NCI-H146 treated with DMSO at 0.1 percent for 48 hours (cell line): ENCODE measurements at regions not wholly inside any gene's neighbourhood (a gene's known extent, or its start where the extent isn't known, plus 50 kb on each side); places are given as distances from the start of the nearest gene placed in this dataset.

Experiments used
- DNase-seq: peaks from one replicate; lab custom pipeline; 2025; ENCODE audit not compliant: unreplicated experiment; lab: John Stamatoyannopoulos, UW

DNA sequence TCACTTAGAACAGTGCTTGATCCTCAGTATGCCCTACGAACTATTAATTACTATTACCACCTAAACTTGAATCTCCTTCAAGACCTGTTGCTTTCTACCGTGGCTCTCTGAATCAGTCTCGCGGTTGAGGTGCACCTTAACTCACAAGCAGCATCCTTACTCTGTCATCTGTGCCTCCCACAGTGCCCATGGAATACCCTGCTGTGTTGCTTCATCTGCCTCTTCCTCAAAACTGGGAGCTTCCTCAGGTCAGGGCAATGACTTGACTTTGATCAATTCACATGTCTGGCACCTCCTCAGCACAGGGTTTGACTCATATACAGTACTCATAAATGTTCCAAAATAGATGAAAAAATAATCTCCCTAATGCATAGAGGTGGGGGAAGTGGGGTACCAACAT lies 305.9 kb downstream of the NUAK1 start:
- no peak for DNase-seq

DNA sequence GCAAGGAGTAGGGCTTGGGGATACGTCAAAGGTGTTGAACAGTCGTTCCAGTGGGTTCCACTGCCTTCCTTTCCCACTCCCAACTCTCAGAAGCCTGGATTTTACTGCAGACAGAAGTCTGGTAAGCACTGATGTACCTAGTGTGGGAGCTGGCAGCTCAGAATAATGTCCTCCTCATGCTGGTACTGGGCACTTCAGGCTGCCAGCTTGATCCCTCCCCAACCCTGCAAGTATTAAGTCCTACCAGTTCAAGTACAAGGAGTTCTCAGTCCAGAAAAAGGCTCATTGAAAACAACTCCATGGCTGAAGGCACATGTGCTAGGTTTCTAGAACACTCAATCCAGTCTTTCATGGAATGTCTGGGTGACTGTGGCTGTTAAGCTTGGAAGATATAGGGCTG lies 304.3 kb downstream of the NUAK1 start:
- no peak for DNase-seq

DNA sequence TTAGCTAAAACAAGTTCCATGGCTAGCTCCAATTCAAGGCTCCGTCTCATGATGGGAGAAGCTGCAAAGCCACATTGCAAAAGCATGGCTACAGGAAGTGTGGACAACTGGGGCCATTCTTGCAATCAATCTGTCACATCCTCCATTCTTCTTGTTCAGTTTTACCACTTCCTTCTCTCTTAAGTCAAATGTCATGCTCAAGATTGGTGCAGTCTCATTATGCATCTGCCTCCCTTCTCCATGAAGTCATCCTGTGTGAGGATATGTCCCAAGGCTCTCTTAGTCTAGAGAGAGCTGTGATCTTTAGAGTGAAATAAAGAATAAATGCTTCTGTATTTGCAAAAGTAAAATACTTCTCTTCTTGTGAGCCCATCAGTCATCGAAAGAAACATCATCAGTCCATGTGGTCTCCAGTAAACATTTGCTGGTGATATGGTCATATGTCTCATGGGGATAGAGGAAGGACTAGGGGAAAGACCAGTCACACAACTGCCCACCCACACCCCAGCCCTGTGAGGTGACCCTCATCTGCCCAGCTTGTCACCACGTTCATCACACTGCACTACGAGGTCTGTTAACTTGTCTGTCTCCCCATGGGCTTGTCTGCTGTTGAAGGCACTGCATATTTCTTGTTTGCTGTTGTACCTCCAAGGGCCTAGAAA lies 303.0 kb downstream of the NUAK1 start:
- DNase-seq, result no peak

DNA sequence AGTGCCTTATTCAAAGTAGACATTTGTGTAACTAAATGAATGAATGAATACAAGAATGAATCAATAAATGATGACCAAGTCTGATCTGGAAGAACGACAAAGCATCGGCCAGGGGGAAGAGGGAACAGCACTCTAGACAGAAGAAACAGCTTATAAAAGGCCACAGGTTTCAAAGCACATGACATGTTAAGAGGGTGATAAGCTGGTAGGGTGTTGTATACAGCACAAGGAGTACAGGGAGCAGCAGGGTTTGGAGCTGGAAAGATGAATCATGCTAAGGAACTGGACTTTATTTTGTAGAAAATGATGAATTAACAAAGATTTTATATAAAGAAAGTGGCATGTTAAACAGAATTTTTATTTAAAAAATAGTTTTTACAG lies 302.5 kb downstream of the NUAK1 start:
- no peak for DNase-seq

DNA sequence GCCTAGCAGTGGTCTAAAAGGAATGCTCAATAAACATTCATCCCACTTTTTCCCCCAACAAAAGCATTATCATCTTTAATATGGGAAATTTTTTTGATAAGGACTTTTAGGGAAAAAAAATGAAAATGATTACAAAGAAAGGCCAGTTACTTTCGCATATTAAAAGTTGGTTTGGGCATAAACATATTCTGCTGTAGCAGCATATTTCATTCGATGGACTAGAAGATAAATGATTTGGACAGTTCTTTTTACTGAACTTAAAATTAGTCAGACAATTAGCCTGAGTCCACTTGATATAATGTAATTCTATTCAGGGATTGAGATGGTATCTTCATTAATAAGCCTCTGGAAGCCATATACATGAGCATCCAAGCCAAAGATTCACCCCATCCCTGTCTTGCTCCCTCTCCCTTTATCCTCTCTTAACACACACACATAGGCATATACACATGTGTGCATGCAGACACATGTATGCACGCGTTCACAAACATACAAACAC lies 299.1 kb downstream of the NUAK1 start:
- DNase-seq, result no peak

DNA sequence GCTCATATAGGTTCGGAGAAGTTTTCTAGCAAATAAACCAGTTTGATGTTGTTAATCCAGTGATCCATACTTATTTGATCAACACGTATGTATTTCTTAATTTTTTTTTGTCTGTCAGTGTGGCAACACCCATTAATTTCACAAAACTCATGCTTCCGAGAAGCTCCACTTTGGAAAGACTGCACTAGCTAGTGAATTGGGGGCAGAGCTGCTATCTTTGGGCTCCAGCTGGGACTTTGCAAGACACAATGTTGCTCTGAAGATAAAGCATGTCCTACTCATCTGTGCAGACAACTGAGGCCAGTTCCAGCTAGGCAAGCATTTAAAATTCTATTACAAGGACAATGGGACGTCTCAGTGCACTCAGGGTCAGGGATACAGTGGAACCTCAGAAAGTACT lies 298.4 kb downstream of the NUAK1 start:
- no peak for DNase-seq

DNA sequence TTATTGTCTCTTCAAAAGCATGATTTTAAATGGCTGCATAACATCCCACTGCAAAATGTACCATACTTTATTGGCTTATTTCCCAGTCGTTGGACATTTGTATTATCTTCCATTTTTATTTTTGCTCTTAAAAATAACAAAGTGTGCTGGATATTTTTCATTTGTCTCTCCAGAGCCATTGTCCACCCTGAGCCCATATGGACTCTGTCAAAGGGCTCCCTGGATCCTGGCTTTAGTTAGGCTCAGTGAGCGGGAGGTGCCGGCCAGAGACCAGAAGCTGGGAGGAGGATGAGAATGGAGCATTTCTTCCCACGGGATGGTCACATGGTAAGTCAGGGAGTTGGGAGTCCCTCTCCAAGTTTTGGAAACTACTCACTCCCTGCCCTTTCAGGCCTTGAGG lies 296.9 kb downstream of the NUAK1 start:
- DNase-seq, result no peak

DNA sequence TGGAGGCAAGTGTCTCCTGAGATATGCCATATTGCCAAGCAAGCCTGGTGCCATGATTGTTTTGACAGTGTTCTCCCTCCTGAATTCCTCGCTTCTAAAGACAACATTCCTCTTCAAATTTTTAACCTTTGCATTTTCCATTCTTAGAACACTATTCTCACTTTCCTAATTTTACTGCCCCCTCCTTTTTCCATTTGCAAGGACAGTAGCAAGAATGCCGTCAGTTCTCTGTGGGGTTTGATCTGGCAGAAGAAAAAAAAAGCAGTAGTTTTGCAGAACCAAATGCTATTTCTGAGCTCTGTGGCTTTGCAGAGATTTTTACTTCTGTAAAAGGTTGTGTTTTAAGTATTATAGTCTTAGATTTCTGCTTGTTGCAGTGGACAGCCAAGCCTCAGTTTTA lies 295.2 kb downstream of the NUAK1 start:
- no peak for DNase-seq

DNA sequence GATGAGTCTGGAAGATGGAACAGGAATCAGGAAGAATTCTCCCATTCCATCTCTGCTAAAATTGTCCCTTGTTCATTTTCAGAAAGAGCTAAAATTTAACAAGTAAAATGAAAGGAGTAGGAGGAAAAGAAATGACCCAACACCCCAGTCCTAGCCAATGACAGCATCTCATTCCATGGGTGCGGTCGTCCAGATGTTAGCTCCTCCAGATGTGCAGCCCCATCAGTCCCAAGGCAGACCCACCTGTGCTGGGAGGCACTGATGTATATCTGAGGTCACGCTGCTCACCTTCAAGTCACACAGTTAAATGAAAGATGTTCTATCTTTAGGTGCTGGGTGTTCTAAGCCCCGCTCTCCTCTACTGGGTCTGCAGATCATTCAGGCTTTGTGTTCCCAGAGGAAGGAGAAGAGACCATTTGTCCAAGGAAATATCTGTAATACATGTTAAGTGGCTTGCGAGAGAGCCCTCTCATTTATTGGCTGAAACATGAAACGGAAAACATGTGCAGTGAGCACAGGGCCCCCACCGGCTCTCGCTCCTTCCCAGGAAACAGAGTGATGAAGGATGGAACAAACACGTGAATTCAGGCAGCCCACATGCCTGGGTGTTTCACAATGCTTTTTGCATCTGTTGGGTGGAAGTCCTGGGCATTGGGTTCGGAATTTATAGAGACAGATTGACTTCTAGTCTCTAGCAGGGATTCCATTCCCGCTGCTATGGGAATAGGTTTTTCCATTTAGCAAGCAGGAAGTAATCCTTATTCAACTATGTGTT lies 294.6 kb downstream of the NUAK1 start:
- no peak for DNase-seq

DNA sequence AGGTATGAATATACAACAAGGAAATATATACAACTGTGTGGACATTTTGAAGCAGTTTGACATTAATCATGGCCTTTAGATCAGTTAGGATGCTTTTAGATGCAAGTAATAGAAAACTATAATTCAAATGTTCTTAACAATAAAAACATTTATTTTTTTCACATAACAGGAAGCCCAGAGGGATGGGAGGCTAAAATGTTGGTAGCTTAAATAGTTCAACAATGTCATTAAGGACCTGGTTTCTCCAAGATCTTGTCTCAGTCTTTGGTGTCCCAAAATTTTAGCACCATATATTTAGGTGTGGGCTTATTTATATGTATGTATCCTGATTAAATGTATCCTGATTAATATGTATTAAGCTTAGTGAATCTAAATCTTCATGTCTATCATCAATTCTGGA lies 292.4 kb downstream of the NUAK1 start:
- no peak for DNase-seq

DNA sequence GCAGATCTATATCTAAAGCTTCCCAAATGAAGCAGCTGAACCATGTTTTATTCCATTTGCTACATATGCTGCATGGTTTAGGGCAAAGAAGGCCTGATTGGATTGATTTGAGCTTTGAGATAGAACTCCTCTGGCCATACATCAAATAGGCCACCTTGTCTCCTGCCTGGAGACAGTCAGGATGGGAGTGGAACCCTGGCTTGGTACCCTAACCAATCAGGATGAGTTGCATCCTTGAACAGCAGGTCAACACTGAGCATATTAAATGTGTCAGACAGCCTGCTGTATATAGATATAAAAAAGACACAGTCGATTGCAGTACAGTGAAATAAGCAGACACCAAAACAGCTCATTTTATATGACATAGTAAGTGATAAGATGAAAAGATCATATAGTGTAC lies 291.7 kb downstream of the NUAK1 start:
- no peak for DNase-seq

DNA sequence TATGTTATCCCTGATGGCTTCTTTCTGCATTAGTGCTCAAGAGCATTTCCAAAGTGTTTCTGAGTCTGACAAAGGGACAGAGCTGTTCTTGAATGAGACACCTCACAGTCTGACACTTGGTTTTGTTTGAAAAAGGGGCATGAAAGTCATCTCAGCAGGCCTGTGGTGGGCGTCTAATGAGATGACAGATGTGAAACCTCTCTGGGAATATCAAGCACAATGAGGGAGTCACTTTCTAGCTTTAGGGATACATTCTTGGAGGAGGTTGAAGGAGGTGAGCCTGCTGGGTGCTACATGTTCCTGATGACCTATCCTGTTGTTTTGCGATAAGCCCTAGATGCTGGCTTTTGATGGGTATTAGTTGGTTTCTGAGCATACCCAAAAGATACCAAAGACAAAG lies 290.5 kb downstream of the NUAK1 start:
- no peak for DNase-seq

DNA sequence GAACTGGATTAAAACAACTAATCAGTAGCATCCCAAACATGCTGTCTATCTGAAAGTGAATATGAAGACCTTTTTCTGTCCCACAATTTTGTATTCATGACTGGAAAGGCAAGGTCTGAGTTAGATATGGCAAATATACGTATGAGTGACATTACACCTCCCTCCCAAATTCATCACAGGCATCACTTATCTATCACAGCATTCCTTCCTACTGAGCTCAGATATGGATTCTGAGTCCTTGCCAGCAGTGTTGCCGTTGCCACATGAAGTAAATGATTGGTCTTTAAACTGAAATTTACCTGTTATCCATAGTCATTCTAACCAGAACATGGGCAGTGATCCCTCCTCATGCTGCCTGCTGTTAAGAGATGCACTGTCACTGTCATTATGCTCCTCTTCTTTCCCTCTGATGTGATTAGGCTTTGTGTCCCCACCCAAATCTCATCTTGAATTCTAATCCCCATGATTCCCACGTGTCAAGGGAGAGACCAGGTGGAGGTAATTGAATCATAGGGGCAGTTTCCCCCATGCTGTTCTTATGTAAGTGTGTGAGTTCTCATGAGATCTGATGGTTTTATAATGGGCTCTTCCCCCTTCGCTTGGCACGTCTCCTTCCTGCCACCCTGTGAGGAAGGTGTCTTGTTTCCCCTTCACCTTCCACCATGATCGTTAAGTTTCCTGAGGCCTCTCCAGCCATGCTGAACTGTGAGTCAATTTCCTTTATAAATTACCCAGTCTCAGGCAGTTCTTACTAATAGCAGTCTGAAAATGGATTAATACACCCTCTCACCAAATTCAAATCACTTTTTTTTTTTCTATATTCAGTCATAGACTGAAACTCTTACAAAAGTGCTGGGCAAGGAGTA lies 288.4 kb downstream of the NUAK1 start:
- DNase-seq, result no peak

DNA sequence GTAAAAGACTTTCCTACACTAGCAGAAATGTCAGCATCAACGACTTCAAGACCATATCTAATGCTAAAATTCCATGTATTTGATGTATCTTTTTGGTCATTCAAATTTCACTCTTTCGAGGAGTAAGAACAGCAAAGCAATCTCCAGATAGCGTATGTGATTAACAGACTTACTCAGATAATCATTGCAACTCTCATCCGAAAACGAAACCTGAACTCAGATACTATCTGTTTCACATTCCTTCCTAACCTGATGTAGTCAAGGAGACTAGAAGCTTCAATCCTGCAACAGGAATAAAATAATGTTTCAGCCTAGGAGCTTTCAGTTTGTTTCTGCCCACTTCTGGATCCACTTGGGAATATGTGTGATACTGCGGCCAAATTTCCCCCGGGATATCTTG lies 286.3 kb downstream of the NUAK1 start:
- DNase-seq, result no peak

DNA sequence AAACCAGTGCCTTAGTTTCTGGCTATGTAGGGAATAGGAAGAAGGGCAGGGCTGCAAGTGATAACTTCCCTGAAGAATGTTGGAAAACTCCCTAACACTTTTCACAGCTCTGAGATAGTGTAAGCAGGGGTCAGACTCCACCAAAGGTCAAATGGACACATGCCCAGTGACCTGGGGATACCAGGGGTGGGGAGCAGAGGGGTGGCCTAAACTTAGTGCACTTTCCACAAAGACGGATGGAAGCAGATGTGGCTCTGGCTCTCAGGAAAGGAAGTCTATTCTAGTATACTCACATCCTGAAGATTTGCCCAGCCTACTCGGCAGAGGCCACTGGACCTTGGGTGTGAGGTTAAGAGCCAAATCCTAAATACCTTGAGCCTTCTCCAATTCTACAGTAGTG lies 285.8 kb downstream of the NUAK1 start:
- no peak for DNase-seq

DNA sequence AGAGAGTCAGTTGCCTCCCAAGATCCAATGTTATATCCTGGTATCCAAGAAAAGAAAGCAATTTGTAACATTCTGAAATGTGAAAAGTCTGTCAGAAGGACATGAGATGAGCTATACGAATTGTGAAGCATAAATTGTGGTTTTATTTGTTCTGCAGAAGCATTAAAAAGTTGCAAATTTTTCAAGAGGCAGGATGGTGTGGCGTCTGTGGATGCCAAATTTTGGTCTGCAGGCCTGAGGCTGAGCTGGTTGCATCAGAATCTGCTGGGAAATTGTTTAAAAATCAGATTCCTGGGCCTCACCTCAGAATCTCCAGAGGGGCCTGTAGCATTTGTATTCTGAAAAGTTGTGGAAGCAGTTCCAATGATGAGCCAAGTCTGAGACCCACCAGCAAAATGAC lies 284.7 kb downstream of the NUAK1 start:
- DNase-seq, result no peak

DNA sequence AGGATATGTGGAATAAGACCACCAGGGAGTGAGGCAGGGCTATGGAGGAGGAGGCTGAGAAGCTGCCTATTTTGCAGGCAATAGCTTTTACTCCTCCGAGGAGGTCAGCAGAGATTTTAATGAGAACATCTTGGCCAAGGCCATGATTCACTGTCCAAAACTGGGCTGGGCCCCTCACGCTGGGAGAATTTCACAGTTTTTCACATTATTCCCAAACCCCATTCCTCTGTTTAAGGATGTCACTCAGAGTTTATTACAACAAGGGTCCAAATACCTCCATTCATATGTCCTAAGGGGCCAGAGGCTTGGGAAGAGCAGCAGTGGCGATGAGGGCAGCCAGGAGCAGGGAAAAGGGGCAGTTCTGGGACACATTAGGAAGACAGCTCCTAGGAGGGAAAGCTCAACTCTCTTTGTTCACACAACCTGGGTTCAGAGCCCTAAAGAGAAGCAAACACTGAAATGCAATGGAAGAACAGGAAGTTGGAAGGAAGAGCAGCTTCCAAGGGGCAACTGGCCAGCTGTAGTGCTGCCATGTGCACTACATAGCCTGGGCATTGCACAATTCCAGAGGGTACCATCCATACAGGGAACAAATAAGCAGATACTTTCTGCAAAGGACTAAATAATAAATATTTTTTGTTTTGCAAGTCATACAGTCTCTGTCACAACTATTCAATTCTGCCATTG lies 283.2 kb downstream of the NUAK1 start:
- no peak for DNase-seq

DNA sequence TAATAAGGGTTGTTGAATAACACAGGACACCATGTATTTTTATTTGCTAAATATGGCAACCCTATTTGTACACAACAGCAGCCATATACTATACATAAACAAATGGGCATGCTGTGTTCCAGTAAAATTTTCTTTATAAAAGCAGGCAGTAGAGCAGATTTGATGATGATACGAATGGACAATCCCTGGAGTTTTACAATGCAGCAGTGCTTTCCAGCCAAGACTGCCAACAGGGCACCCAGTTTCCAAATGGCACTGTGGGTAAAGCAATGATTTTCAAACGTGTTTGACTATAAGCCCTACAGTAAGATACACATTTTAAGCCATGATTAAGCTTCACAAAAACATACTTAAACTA lies 282.7 kb downstream of the NUAK1 start:
- DNase-seq, result no peak

DNA sequence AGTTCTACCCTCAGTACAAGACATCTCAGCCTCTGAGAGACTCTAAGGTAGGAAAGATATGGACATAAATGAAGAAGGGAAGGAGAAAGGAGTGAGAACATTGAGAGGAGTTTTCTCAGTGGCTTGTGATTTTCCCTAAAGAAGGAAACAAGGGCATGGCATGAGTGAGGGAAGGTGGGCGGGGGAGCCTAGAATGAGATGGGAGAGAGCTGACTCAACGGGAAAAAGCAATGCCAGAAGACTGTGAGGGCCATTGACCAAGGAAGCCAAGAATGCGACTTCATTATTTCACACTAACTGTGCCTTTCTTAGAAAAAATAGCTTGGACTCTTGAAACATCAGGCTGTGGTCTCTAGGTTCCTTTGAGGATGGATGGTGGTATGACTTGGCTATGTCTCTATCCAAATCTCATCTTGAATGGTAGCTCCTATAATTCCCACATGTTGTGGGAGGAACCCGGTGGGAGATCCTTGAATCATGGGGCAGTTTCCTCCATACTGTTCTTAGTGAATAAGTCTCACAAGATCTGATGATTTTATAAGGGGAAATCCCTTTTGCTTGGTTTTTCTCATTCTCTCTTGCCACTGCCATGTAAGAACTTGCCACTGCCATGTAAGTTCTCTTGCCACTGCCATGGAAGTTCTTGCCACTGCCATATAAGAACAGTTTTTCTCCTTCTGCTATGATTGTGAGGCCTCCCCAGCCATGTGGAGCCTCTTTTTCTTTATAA lies 279.6 kb downstream of the NUAK1 start:
- DNase-seq, result no peak

DNA sequence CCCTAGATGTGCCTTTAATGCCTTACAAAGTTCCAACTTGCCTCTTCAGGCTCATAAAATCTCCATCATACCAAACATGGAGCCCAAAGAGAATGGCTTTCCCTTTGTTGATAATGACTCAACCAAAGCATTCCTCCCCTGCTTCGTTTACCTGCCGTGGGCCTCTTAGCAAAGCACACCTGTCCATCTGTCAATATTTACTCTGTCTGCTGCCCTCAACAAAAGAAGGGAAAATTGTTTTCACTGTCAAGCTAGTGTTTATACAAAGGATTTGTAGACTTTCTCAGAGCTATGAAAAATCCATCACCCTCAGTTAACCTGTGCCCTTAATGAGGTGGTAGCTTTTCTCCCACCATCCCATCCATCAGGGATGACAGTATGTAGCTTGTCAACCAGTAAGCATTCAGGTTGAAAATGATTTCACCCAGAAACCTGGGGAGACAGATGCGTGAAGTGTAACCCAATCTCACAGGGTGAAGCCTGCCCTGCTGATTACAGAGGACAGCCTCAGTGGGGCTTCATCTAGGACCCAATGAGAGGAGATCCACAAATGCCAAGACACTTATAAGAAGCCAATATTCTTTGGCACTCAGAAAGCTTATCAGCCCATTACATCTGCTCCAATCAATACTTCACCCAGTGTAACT lies 278.1 kb downstream of the NUAK1 start:
- DNase-seq, result peak; percentile 100
